SH-SY5Y (cell line): ENCODE measurements at regions not wholly inside any gene's neighbourhood (a gene's known extent, or its start where the extent isn't known, plus 50 kb on each side); places are given as distances from the start of the nearest gene placed in this dataset.

Experiments used
- GATA2 ChIP-seq: IDR thresholded peaks from 2 replicates; pipeline ENCODE4 v1.6.1; 2011; ENCODE audit warnings: mild to moderate bottlenecking, low read depth, low read length
- GATA3 ChIP-seq: IDR thresholded peaks from 2 replicates; pipeline ENCODE4 v1.6.1; 2011; ENCODE audit warnings: low read depth, mild to moderate bottlenecking, low read length, moderate library complexity

GRCh38 chr12:97398704-97399103, 63.9 kb upstream of the RMST start:
- TF ChIP-seq GATA2 (no peak), GATA3 (no peak)
